ENCODE measurements at regions not wholly inside any gene's neighbourhood (a gene's known extent, or its start where the extent isn't known, plus 50 kb on each side); places are given as distances from the start of the nearest gene placed in this dataset.
"Not testable (repeated sequence)": the region's sequence is repeated elsewhere in the genome, so short reads cannot be mapped to it uniquely, and the experiment has no call there.

DNA sequence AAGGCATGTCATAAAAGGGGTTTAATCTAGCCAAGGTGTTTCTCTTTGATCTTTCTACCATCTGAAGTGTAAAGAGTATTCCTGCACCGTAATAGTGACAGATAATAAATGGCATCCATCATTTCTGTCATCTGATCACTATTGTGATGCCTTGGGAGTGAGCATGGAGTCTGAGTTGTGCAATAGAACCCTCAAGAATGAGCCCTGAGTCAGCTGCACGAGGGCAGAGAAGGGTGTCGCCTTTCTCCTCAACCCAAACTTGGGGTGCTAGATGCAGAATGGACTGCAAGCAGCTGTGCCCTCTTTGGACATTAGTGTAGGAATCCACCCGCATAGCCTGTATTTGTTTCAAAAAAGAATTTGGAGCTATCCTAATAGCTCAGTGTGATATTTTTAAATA lies 115.2 kb downstream of the ZNF37A start:
- no peak for DNase-seq (ENCODE audit: low read depth in 2 of 2)
- H3K9me3 ChIP-seq (ENCODE audit: control insufficient read depth, insufficient read depth, low read depth, low read length) = no peaks in the 10 kb centered on the region
- TF ChIP-seq EZH2 (IDR thresholded peaks at IDR 0.05; ENCODE audit: low read length, missing control alignments) = no peak
- TF ChIP-seq, protein P1, sequence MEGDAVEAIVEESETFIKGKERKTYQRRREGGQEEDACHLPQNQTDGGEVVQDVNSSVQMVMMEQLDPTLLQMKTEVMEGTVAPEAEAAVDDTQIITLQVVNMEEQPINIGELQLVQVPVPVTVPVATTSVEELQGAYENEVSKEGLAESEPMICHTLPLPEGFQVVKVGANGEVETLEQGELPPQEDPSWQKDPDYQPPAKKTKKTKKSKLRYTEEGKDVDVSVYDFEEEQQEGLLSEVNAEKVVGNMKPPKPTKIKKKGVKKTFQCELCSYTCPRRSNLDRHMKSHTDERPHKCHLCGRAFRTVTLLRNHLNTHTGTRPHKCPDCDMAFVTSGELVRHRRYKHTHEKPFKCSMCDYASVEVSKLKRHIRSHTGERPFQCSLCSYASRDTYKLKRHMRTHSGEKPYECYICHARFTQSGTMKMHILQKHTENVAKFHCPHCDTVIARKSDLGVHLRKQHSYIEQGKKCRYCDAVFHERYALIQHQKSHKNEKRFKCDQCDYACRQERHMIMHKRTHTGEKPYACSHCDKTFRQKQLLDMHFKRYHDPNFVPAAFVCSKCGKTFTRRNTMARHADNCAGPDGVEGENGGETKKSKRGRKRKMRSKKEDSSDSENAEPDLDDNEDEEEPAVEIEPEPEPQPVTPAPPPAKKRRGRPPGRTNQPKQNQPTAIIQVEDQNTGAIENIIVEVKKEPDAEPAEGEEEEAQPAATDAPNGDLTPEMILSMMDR (conservative IDR thresholded peaks at IDR 0.05 in 1 of 2, IDR thresholded peaks at IDR 0.05 in 1 of 2; ENCODE audit: low read depth in 1 of 2, low read length in 2 of 2) = no peak
- no peaks in the 10 kb centered on the region for H3K27me3 ChIP-seq (ENCODE audit: control insufficient read depth, insufficient read depth, low read length)
- no peaks in the 10 kb centered on the region for H3K4me1 ChIP-seq (ENCODE audit: control insufficient read depth, extremely low read depth, insufficient read depth, low read length)
- no peaks in the 10 kb centered on the region for H3K79me2 ChIP-seq (ENCODE audit: control insufficient read depth, insufficient read depth, low read length)
- H3K4me3 ChIP-seq (replicated peaks in 1 of 4; ENCODE audit: control extremely low read depth in 1 of 4, insufficient read depth in 1 of 4, low read depth in 3 of 4, low read length in 4 of 4) = no peak overlapping the region
- no peaks in the 10 kb centered on the region for H4K20me1 ChIP-seq (ENCODE audit: control insufficient read depth, extremely low read depth, insufficient read depth, low read length)
- no peak overlapping the region for H2AFZ ChIP-seq (ENCODE audit: low read length)
- no peak overlapping the region for H3K9ac ChIP-seq (ENCODE audit: insufficient read depth, low read length)
- H3K36me3 ChIP-seq (ENCODE audit: control insufficient read depth, insufficient read depth, low read length) = no peaks in the 10 kb centered on the region
- no peak overlapping the region for H3K4me2 ChIP-seq (ENCODE audit: extremely low read depth, insufficient read depth, low read length)
- H3K27ac ChIP-seq (ENCODE audit: insufficient read depth, low read length) = no peak overlapping the region

- not testable (repeated sequence) for H3K9ac ChIP-seq (ENCODE audit: insufficient read depth, low read length); H3K79me2 ChIP-seq (ENCODE audit: control insufficient read depth, insufficient read depth, low read length); H3K4me2 ChIP-seq (ENCODE audit: extremely low read depth, insufficient read depth, low read length); H3K27me3 ChIP-seq (ENCODE audit: control insufficient read depth, insufficient read depth, low read length); H3K4me1 ChIP-seq (ENCODE audit: control insufficient read depth, extremely low read depth, insufficient read depth, low read length); H3K9me3 ChIP-seq (ENCODE audit: control insufficient read depth, insufficient read depth, low read depth, low read length); H4K20me1 ChIP-seq (ENCODE audit: control insufficient read depth, extremely low read depth, insufficient read depth, low read length); DNase-seq (ENCODE audit: low read depth in 2 of 2); H2AFZ ChIP-seq (ENCODE audit: low read length); H3K4me3 ChIP-seq (replicated peaks in 1 of 4; ENCODE audit: control extremely low read depth in 1 of 4, insufficient read depth in 1 of 4, low read depth in 3 of 4, low read length in 4 of 4); H3K36me3 ChIP-seq (ENCODE audit: control insufficient read depth, insufficient read depth, low read length); H3K27ac ChIP-seq (ENCODE audit: insufficient read depth, low read length)
Measured at GRCh38 chr10:38209748-38210147, 115.6 kb downstream of the ZNF37A start.

GRCh38 chr10:38212460-38212859 lies 118.3 kb downstream of the ZNF37A start:
- H3K4me3 ChIP-seq (replicated peaks in 1 of 4; ENCODE audit: control extremely low read depth in 1 of 4, insufficient read depth in 1 of 4, low read depth in 3 of 4, low read length in 4 of 4) = no peak overlapping the region
- no peak for DNase-seq (ENCODE audit: low read depth in 2 of 2)
- H3K27me3 ChIP-seq (ENCODE audit: control insufficient read depth, insufficient read depth, low read length) = no peaks in the 10 kb centered on the region
- no peak overlapping the region for H3K4me2 ChIP-seq (ENCODE audit: extremely low read depth, insufficient read depth, low read length)
- no peak overlapping the region for H3K27ac ChIP-seq (ENCODE audit: insufficient read depth, low read length)
- no peak overlapping the region for H2AFZ ChIP-seq (ENCODE audit: low read length)
- H3K4me1 ChIP-seq (ENCODE audit: control insufficient read depth, extremely low read depth, insufficient read depth, low read length) = no peaks in the 10 kb centered on the region
- H3K36me3 ChIP-seq (ENCODE audit: control insufficient read depth, insufficient read depth, low read length) = no peaks in the 10 kb centered on the region
- H4K20me1 ChIP-seq (ENCODE audit: control insufficient read depth, extremely low read depth, insufficient read depth, low read length) = no peaks in the 10 kb centered on the region
- no peaks in the 10 kb centered on the region for H3K9me3 ChIP-seq (ENCODE audit: control insufficient read depth, insufficient read depth, low read depth, low read length)
- TF ChIP-seq, protein P1 (conservative IDR thresholded peaks at IDR 0.05 in 1 of 2, IDR thresholded peaks at IDR 0.05 in 1 of 2; ENCODE audit: low read depth in 1 of 2, low read length in 2 of 2) = no peak
- no peak for TF ChIP-seq EZH2 (IDR thresholded peaks at IDR 0.05; ENCODE audit: low read length, missing control alignments)
- no peaks in the 10 kb centered on the region for H3K79me2 ChIP-seq (ENCODE audit: control insufficient read depth, insufficient read depth, low read length)
- no peak overlapping the region for H3K9ac ChIP-seq (ENCODE audit: insufficient read depth, low read length)
